ENCODE measurements at regions not wholly inside any gene's neighbourhood (a gene's known extent, or its start where the extent isn't known, plus 50 kb on each side); places are given as distances from the start of the nearest gene placed in this dataset.

- Histone ChIP-seq H3K36me3 (ENCODE audit: insufficient read depth, low read length) (no peaks in the 10 kb centered on the region), H3K9ac (ENCODE audit: low read length) (no peak overlapping the region), H3K27ac (ENCODE audit: low read depth, low read length) (no peak overlapping the region), H3K4me1 (ENCODE audit: insufficient read depth, low read length) (no peaks in the 10 kb centered on the region), H3K27me3 (ENCODE audit: control insufficient read depth in 1 of 2, insufficient read depth in 2 of 2, low read length in 2 of 2) (peaks cover 0 to 5% of the 10 kb centered on the region in 2 donors), H3K4me3 (ENCODE audit: low read depth in 1 of 2, low read length in 2 of 2) (no peak overlapping the region), H3K9me3 (ENCODE audit: low read length) (no peaks in the 10 kb centered on the region)
These were observed 76.0 kb upstream of the PRR20G start for GRCh38 chr3:127363891-127364290.

- H3K9me3 ChIP-seq (ENCODE audit: low read length) = no peaks in the 10 kb centered on the region
- no peaks in the 10 kb centered on the region for H3K4me1 ChIP-seq (ENCODE audit: insufficient read depth, low read length)
- H3K9ac ChIP-seq (ENCODE audit: low read length) = no peak overlapping the region
- H3K4me3 ChIP-seq (ENCODE audit: low read depth in 1 of 2, low read length in 2 of 2) = no peak overlapping the region
- H3K36me3 ChIP-seq (ENCODE audit: insufficient read depth, low read length) = no peaks in the 10 kb centered on the region
- H3K27me3 ChIP-seq (ENCODE audit: control insufficient read depth in 1 of 2, insufficient read depth in 2 of 2, low read length in 2 of 2) = peaks cover 0 to 1% of the 10 kb centered on the region in 2 donors
- H3K27ac ChIP-seq (ENCODE audit: low read depth, low read length) = no peak overlapping the region
These were observed 75.3 kb upstream of the PRR20G start for GRCh38 chr3:127363171-127363570.

DNA sequence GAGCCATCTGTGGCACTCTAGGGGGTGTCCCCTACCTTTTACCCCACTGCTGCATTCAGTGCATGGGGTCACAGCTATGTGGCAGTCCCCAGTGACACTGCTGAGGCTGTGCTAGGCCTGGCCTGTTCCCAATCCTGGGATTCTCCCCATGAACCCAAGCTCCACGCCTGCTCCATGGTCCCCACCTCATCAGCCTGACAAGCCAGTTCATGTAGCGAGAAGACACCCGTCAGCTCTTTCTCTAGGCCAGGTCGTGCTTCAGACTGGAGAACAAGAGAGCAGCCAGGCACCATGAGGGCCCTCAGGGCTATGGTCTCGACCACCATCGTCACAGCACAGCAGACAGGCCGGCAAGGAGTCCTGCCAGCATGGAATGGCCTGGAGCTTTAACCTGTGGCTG, 72.8 kb upstream of the PRR20G start:
- no peak overlapping the region for H3K4me3 ChIP-seq (ENCODE audit: low read depth in 1 of 2, low read length in 2 of 2)
- H3K4me1 ChIP-seq (ENCODE audit: insufficient read depth, low read length) = no peaks in the 10 kb centered on the region
- H3K27me3 ChIP-seq (ENCODE audit: control insufficient read depth in 1 of 2, insufficient read depth in 2 of 2, low read length in 2 of 2) = no peaks in the 10 kb centered on the region
- no peak overlapping the region for H3K9ac ChIP-seq (ENCODE audit: low read length)
- no peak overlapping the region for H3K27ac ChIP-seq (ENCODE audit: low read depth, low read length)
- H3K36me3 ChIP-seq (ENCODE audit: insufficient read depth, low read length) = no peaks in the 10 kb centered on the region
- H3K9me3 ChIP-seq (ENCODE audit: low read length) = no peaks in the 10 kb centered on the region

DNA sequence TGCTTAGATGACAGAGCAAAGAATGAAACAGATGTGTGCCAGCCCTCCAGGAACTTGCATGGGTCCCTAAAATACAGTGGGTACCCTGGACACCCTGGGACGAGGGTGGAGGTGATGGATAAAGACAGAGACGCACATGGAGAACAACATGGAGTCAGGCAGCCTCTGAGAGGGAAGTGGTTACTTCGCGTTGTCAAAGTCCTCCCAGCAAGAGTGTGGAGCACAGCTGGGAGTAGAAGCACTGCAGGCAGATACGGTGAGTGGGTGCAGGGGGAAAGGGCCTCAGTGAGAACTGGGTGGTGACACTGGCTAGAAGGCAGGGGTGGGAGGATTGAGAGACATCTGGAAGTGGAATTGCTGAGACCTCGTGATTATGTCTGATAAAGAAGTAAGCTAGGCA, 70.8 kb upstream of the PRR20G start:
- no peaks in the 10 kb centered on the region for H3K9me3 ChIP-seq (ENCODE audit: low read length)

GRCh38 chr3:127356381-127356780, 68.5 kb upstream of the PRR20G start:
- Histone ChIP-seq H3K27ac (ENCODE audit: low read depth, low read length) (no peak overlapping the region), H3K4me1 (ENCODE audit: insufficient read depth, low read length) (no peaks in the 10 kb centered on the region), H3K9ac (ENCODE audit: low read length) (no peak overlapping the region), H3K9me3 (ENCODE audit: low read length) (no peaks in the 10 kb centered on the region), H3K27me3 (ENCODE audit: control insufficient read depth in 1 of 2, insufficient read depth in 2 of 2, low read length in 2 of 2) (no peaks in the 10 kb centered on the region), H3K4me3 (ENCODE audit: low read depth in 1 of 2, low read length in 2 of 2) (no peak overlapping the region), H3K36me3 (ENCODE audit: insufficient read depth, low read length) (no peaks in the 10 kb centered on the region)

More for the DNA sequence above, 70.8 kb upstream of the PRR20G start:
- H3K27me3 ChIP-seq (ENCODE audit: control insufficient read depth in 1 of 2, insufficient read depth in 2 of 2, low read length in 2 of 2) = no peaks in the 10 kb centered on the region
- no peak overlapping the region for H3K27ac ChIP-seq (ENCODE audit: low read depth, low read length)
- no peaks in the 10 kb centered on the region for H3K4me1 ChIP-seq (ENCODE audit: insufficient read depth, low read length)
- no peak overlapping the region for H3K9ac ChIP-seq (ENCODE audit: low read length)
- no peaks in the 10 kb centered on the region for H3K36me3 ChIP-seq (ENCODE audit: insufficient read depth, low read length)
- H3K4me3 ChIP-seq (ENCODE audit: low read depth in 1 of 2, low read length in 2 of 2) = no peak overlapping the region

DNA sequence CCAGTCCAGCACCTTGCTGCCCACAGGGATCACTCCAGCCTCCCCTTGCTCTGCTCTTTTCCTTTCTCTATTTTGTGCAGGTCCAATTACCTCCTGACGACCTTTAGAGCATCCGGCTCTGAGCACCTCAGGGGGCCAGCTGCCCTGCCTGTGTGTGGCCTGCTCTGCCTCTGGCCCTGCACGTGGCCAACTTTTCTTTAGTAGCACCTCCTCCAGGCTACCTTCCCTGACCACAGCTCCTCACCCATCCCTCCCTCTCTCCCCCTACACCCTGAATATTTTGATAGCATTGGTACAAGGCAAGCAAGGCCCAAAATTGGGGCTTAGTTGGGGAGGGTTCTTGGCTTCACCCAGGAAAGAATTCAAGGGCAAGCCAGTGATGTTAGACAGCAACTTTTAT, 66.9 kb upstream of the PRR20G start:
- H3K27ac ChIP-seq (ENCODE audit: low read depth, low read length) = no peak overlapping the region
- H3K9me3 ChIP-seq (ENCODE audit: low read length) = no peaks in the 10 kb centered on the region
- H3K4me3 ChIP-seq (ENCODE audit: low read depth in 1 of 2, low read length in 2 of 2) = no peak overlapping the region
- H3K9ac ChIP-seq (ENCODE audit: low read length) = no peak overlapping the region
- H3K4me1 ChIP-seq (ENCODE audit: insufficient read depth, low read length) = no peaks in the 10 kb centered on the region
- H3K36me3 ChIP-seq (ENCODE audit: insufficient read depth, low read length) = no peaks in the 10 kb centered on the region
- H3K27me3 ChIP-seq (ENCODE audit: control insufficient read depth in 1 of 2, insufficient read depth in 2 of 2, low read length in 2 of 2) = peaks cover 0 to 5% of the 10 kb centered on the region in 2 donors

DNA sequence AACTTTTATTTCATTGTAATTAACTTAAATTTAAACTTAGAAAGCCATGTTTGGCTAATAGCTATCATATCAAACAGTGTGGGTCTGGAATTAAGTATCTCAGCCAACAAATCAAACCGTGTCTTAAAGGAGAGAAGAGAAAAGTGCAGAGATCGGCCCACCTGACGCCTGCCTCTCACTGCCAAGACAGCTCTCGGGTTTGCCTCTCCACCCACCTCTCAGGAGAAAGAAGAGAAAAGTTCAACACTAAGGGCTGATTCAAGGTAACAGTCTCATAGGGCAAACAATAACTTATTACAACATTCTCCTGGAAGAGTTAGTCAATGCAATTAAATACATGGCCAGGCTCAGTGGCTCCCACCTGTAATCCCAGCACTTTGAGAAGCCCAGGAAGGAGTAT, 64.8 kb upstream of the PRR20G start:
- no peaks in the 10 kb centered on the region for H3K36me3 ChIP-seq (ENCODE audit: insufficient read depth, low read length)
- no peak overlapping the region for H3K27ac ChIP-seq (ENCODE audit: low read depth, low read length)
- peaks cover 0 to 5% of the 10 kb centered on the region in 2 donors for H3K27me3 ChIP-seq (ENCODE audit: control insufficient read depth in 1 of 2, insufficient read depth in 2 of 2, low read length in 2 of 2)
- no peaks in the 10 kb centered on the region for H3K9me3 ChIP-seq (ENCODE audit: low read length)
- no peak overlapping the region for H3K4me3 ChIP-seq (ENCODE audit: low read depth in 1 of 2, low read length in 2 of 2)
- H3K4me1 ChIP-seq (ENCODE audit: insufficient read depth, low read length) = no peaks in the 10 kb centered on the region
- no peak overlapping the region for H3K9ac ChIP-seq (ENCODE audit: low read length)

DNA sequence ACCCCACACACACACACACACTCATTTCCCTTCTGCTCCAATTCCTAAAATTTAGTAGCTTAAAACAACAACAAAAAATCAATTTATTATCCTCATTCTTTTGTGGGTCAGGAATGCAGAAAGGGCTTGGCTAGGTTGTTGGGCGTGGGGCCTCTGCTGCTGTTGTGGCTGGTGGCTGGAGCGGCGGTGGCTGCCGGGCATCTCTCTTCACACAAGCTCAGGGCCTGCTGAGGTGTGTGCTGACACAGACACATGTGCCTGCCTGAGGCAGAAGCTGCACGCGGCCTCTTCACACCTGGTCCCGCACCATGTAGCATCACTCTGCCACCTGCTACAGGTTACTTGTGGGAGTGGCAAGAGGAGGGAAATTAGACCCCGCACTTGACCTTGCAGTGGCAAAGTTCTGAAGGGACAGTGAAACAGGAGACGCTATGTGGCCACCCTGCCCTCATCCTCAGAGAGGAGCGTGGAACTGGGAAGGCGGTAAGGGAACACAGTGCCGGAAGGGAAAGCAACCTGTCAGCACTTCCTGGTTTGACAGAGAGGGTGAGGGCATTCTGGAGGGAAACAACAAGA, 64.0 kb upstream of the PRR20G start:
- no peaks in the 10 kb centered on the region for H3K4me1 ChIP-seq (ENCODE audit: insufficient read depth, low read length)
- no peak overlapping the region for H3K9ac ChIP-seq (ENCODE audit: low read length)
- no peak overlapping the region for H3K27ac ChIP-seq (ENCODE audit: low read depth, low read length)
- no peaks in the 10 kb centered on the region for H3K9me3 ChIP-seq (ENCODE audit: low read length)
- H3K4me3 ChIP-seq (ENCODE audit: low read depth in 1 of 2, low read length in 2 of 2) = no peak overlapping the region
- H3K36me3 ChIP-seq (ENCODE audit: insufficient read depth, low read length) = no peaks in the 10 kb centered on the region
- H3K27me3 ChIP-seq (ENCODE audit: control insufficient read depth in 1 of 2, insufficient read depth in 2 of 2, low read length in 2 of 2) = peaks cover 0 to 5% of the 10 kb centered on the region in 2 donors

DNA sequence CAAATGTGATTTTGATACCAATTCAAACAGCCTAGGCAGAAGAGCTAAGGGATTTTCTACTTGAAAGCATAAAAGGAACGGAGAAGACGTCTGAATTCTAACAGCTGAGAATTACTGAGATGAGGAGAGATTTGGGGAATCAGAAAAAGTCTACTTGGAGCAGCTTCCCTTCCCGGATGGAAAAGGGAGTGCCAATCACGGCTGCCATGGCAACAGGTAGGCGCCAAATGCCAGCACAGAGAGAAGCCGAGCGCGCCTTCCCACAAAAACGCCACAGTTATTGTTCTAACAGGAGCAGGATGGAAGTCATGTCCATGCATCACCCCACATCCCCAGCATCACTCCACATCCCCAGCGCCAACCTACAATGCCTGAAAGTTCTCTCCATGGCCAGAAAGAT, 63.5 kb upstream of the PRR20G start:
- no peaks in the 10 kb centered on the region for H3K36me3 ChIP-seq (ENCODE audit: insufficient read depth, low read length)
- H3K4me1 ChIP-seq (ENCODE audit: insufficient read depth, low read length) = no peaks in the 10 kb centered on the region
- H3K27ac ChIP-seq (ENCODE audit: low read depth, low read length) = no peak overlapping the region
- no peak overlapping the region for H3K4me3 ChIP-seq (ENCODE audit: low read depth in 1 of 2, low read length in 2 of 2)
- no peaks in the 10 kb centered on the region for H3K9me3 ChIP-seq (ENCODE audit: low read length)
- no peak overlapping the region for H3K9ac ChIP-seq (ENCODE audit: low read length)
- H3K27me3 ChIP-seq (ENCODE audit: control insufficient read depth in 1 of 2, insufficient read depth in 2 of 2, low read length in 2 of 2) = peaks cover 0 to 5% of the 10 kb centered on the region in 2 donors

DNA sequence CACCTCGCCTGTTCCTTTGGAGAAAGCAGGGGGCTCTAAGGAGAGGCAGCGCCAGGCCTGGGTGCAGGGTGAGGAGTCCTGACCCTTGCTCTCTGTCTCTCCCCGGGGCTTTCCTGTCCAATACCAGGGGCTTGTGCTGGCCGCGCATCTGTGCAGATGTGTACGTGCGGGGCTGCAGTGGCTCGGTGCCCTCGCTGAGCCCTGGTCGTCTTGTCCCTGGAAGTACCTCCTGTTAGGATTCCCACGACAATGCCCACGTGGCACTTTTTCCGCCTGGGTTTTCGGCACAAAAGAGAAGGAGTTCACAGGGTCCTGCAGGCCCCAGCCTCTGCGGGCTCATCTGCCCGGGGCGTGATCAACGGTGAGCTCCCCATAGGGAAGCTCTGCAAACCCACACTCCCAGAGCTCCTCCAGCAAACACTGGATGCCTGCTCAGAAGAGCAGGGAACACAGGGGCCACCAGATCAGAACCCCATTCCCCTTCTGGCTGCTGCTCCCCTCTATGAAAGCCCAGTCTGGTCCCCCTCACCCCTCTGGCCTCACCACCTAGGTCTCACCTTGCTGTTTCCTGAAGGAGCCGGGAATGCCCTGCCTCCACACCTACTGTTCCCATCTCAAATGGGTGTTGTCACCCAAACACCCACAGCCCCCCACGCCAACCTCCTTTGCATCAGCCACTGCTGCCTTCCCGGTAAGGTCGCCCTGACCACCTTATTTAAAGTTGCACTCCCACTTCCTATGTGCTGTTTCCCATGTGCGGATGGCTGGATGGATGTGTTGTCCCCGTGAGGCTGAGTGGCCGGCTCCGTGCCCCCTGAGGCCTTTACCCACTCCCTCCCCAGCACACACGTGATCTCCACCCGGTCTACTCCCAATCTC, 62.6 kb upstream of the PRR20G start:
- Histone ChIP-seq H3K36me3 (ENCODE audit: insufficient read depth, low read length) (no peaks in the 10 kb centered on the region), H3K4me1 (ENCODE audit: insufficient read depth, low read length) (no peaks in the 10 kb centered on the region), H3K27ac (ENCODE audit: low read depth, low read length) (no peak overlapping the region), H3K9ac (ENCODE audit: low read length) (no peak overlapping the region), H3K4me3 (ENCODE audit: low read depth in 1 of 2, low read length in 2 of 2) (no peak overlapping the region), H3K27me3 (ENCODE audit: control insufficient read depth in 1 of 2, insufficient read depth in 2 of 2, low read length in 2 of 2) (peaks cover 0 to 5% of the 10 kb centered on the region in 2 donors), H3K9me3 (ENCODE audit: low read length) (no peaks in the 10 kb centered on the region)

DNA sequence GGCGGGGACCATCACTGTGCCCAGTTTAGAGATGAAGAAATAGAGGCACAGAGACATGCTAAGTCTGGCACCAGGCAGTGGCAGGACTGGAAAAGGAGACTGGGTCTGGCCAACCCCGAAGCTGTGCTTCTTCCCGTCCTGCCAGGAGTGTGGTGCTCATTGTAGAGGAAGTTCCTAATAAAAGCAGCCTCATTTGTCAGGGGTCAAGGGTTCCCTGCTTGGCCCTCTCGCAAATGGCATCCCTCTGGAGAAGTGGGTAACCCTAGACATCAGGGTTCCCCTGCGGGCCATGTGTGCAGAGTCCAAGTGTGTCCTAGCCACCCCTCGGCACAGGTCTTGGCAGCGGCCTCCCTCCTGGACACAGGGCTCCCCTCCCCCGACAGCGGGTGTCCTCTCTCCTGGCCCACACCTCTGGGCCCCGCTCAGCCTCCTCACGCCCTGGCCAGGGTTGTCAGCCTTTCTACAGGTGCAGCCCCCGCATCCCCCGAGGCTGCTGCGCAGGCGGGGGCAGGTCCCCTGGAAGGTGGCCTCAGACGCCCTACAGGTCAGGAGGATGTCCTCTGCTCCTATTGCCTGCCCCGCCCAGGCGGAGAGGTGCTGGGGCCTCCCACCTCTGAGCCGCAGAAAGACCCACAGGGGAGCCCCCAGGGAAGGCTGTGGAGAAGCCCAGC, 61.8 kb upstream of the PRR20G start:
- no peaks in the 10 kb centered on the region for H3K36me3 ChIP-seq (ENCODE audit: insufficient read depth, low read length)
- H3K27me3 ChIP-seq (ENCODE audit: control insufficient read depth in 1 of 2, insufficient read depth in 2 of 2, low read length in 2 of 2) = peaks cover 0 to 5% of the 10 kb centered on the region in 2 donors
- H3K9ac ChIP-seq (ENCODE audit: low read length) = no peak overlapping the region
- no peaks in the 10 kb centered on the region for H3K9me3 ChIP-seq (ENCODE audit: low read length)
- H3K4me3 ChIP-seq (ENCODE audit: low read depth in 1 of 2, low read length in 2 of 2) = no peak overlapping the region
- H3K27ac ChIP-seq (ENCODE audit: low read depth, low read length) = no peak overlapping the region
- H3K4me1 ChIP-seq (ENCODE audit: insufficient read depth, low read length) = no peaks in the 10 kb centered on the region

Measured in muscle layer of colon (tissue), 2 donors.